ENCODE measurements at regions not wholly inside any gene's neighbourhood (a gene's known extent, or its start where the extent isn't known, plus 50 kb on each side); places are given as distances from the start of the nearest gene placed in this dataset.

- Mint-ChIP-seq H3K27ac (peak overlapping the region in 1 of 2 donors; percentile 28), H3K4me3 (no peak overlapping the region), H3K4me1 (peaks cover 12% of the 10 kb centered on the region), H3K27me3 (peaks cover 18% of the 10 kb centered on the region), H3K9me3 (no peaks in the 10 kb centered on the region)
- ATAC-seq, result no peak
- no peak for DNase-seq
Observed at GRCh38 chr20:50376179-50376887, 133.8 kb upstream of the PTPN1 start.

- no peak for DNase-seq
- no peaks in the 10 kb centered on the region for H3K9me3 Mint-ChIP-seq
- peaks cover 18% of the 10 kb centered on the region for H3K4me1 Mint-ChIP-seq
- peaks cover 18% of the 10 kb centered on the region for H3K27me3 Mint-ChIP-seq
- no peak overlapping the region for H3K27ac Mint-ChIP-seq
- ATAC-seq, result peak; percentile 28
- no peak overlapping the region for H3K4me3 Mint-ChIP-seq
Observed at GRCh38 chr20:50376888-50377459, 133.2 kb upstream of the PTPN1 start.

- Mint-ChIP-seq H3K4me3 (no peak overlapping the region), H3K27ac (no peak overlapping the region), H3K27me3 (peaks cover 10% of the 10 kb centered on the region), H3K9me3 (no peaks in the 10 kb centered on the region), H3K4me1 (peaks cover 32% of the 10 kb centered on the region)
- DNase-seq (no peak), ATAC-seq (no peak)
Observed at GRCh38 chr20:50378170-50379000, 131.8 kb upstream of the PTPN1 start.

- peaks cover 1% of the 10 kb centered on the region for H3K27me3 Mint-ChIP-seq
- H3K4me1 Mint-ChIP-seq, result peaks cover 42% of the 10 kb centered on the region
- no peak overlapping the region for H3K4me3 Mint-ChIP-seq
- no peaks in the 10 kb centered on the region for H3K9me3 Mint-ChIP-seq
- ATAC-seq (no peak), DNase-seq (no peak)
- H3K27ac Mint-ChIP-seq, result peak overlapping the region; percentile 36 to 55
Observed at GRCh38 chr20:50379049-50379990, 130.9 kb upstream of the PTPN1 start.

GRCh38 chr20:50379991-50380696 lies 130.0 kb upstream of the PTPN1 start:
- no peaks in the 10 kb centered on the region for H3K27me3 Mint-ChIP-seq
- H3K4me3 Mint-ChIP-seq, result no peak overlapping the region
- peak overlapping the region; percentile 8 to 36 for H3K27ac Mint-ChIP-seq
- no peaks in the 10 kb centered on the region for H3K9me3 Mint-ChIP-seq
- no peak for DNase-seq
- H3K4me1 Mint-ChIP-seq, result peaks cover 49% of the 10 kb centered on the region
- ATAC-seq, result no peak

- no peaks in the 10 kb centered on the region for H3K27me3 Mint-ChIP-seq
- DNase-seq, result no peak
- no peaks in the 10 kb centered on the region for H3K9me3 Mint-ChIP-seq
- H3K27ac Mint-ChIP-seq, result no peak overlapping the region
- no peak for ATAC-seq
- peaks cover 54% of the 10 kb centered on the region for H3K4me1 Mint-ChIP-seq
- H3K4me3 Mint-ChIP-seq, result no peak overlapping the region
Observed at GRCh38 chr20:50380697-50381040, 129.5 kb upstream of the PTPN1 start.

- H3K27ac Mint-ChIP-seq, result peak overlapping the region in 1 of 2 donors; percentile 72
- DNase-seq (no peak), ATAC-seq (no peak)
- H3K4me1 Mint-ChIP-seq, result peaks cover 60% of the 10 kb centered on the region
- H3K4me3 Mint-ChIP-seq, result peak overlapping the region; percentile 13 to 60
- no peaks in the 10 kb centered on the region for H3K27me3 Mint-ChIP-seq
- no peaks in the 10 kb centered on the region for H3K9me3 Mint-ChIP-seq
Observed at GRCh38 chr20:50381075-50381732, 129.0 kb upstream of the PTPN1 start.

GRCh38 chr20:50381771-50382593 lies 128.2 kb upstream of the PTPN1 start:
- Mint-ChIP-seq H3K4me1 (peaks cover 67% of the 10 kb centered on the region), H3K27ac (peak overlapping the region; percentile 42 to 57), H3K4me3 (peak overlapping the region; percentile 35 to 62), H3K27me3 (peaks cover under 1% of the 10 kb centered on the region), H3K9me3 (no peaks in the 10 kb centered on the region)
- ATAC-seq (no peak), DNase-seq (no peak)

GRCh38 chr20:50385733-50386640 lies 124.2 kb upstream of the PTPN1 start:
- ATAC-seq (peak; percentile 98), DNase-seq (peak; percentile 57 to 94)
- peak overlapping the region; percentile 39 to 42 for H3K4me3 Mint-ChIP-seq
- H3K27ac Mint-ChIP-seq, result peak overlapping the region; percentile 55 to 80
- H3K27me3 Mint-ChIP-seq, result peaks cover 23% of the 10 kb centered on the region
- peaks cover 82% of the 10 kb centered on the region for H3K4me1 Mint-ChIP-seq
- H3K9me3 Mint-ChIP-seq, result no peaks in the 10 kb centered on the region

- Mint-ChIP-seq H3K4me1 (peaks cover 82% of the 10 kb centered on the region), H3K27me3 (peaks cover 23% of the 10 kb centered on the region), H3K27ac (peak overlapping the region; percentile 23 to 80), H3K9me3 (no peaks in the 10 kb centered on the region), H3K4me3 (peak overlapping the region; percentile 39 to 42)
- ATAC-seq, result no peak
- no peak for DNase-seq
Observed at GRCh38 chr20:50386641-50386960, 123.6 kb upstream of the PTPN1 start.

GRCh38 chr20:50387218-50387995 lies 122.8 kb upstream of the PTPN1 start:
- H3K4me3 Mint-ChIP-seq, result peak overlapping the region in 1 of 2 donors; percentile 23
- H3K4me1 Mint-ChIP-seq, result peaks cover 82% of the 10 kb centered on the region
- no peaks in the 10 kb centered on the region for H3K9me3 Mint-ChIP-seq
- H3K27ac Mint-ChIP-seq, result no peak overlapping the region
- no peak for ATAC-seq
- H3K27me3 Mint-ChIP-seq, result peaks cover 23% of the 10 kb centered on the region
- DNase-seq, result no peak

GRCh38 chr20:50387996-50388332 lies 122.2 kb upstream of the PTPN1 start:
- H3K4me3 Mint-ChIP-seq, result no peak overlapping the region
- no peaks in the 10 kb centered on the region for H3K9me3 Mint-ChIP-seq
- no peak overlapping the region for H3K27ac Mint-ChIP-seq
- H3K4me1 Mint-ChIP-seq, result peaks cover 78% of the 10 kb centered on the region
- no peak for ATAC-seq
- DNase-seq, result no peak
- peaks cover 23% of the 10 kb centered on the region for H3K27me3 Mint-ChIP-seq

Measured in stimulated activated naive CD8-positive, alpha-beta T cell treated with anti-CD3 and anti-CD28 coated beads, Interleukin-15, amount 100 ng/mL, for 72 hours (primary cell).